ENCODE measurements at regions not wholly inside any gene's neighbourhood (a gene's known extent, or its start where the extent isn't known, plus 50 kb on each side); places are given as distances from the start of the nearest gene placed in this dataset.

DNA sequence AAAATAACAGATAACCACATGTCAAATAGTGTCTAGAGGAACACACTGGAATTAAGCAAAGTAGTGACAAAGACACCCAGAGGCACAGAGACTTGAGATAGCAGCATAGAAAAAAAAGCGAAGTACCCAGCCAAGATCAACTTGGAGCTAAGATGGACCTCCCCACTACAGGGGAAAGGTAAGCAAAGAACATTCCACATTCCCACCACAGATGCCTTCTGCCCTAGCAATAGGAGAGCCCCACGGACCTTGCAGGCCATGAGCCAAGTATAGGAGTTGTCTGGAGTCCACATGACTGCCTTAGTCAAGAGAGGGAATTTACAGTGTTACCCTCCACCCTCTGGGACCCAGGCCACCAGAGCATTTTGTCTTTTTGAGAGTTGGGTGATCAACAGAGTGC lies 110.7 kb upstream of the SPRY2 start:
- no peak for DNase-seq

DNA sequence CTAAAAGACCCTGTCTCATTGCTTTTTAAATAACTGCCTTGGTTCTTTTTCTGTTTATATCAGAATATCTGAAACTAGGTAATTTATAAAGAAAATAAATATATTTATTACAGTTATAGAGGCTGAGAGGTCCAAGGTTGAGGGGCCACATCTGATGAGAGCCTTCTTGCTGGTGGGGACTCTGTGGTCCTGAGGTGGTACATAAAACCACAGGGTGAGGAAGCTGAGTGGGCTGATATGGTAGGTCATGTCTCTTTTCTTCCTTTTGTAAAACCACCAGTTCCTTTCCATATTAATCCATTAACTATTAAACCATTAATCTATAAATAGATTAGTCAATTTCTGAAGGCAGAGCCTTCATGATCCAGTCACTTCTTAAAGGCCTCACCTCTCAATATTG lies 109.5 kb upstream of the SPRY2 start:
- no peak for DNase-seq

GRCh38 chr13:80448725-80449124 lies 107.8 kb upstream of the SPRY2 start:
- DNase-seq: no peak

DNA sequence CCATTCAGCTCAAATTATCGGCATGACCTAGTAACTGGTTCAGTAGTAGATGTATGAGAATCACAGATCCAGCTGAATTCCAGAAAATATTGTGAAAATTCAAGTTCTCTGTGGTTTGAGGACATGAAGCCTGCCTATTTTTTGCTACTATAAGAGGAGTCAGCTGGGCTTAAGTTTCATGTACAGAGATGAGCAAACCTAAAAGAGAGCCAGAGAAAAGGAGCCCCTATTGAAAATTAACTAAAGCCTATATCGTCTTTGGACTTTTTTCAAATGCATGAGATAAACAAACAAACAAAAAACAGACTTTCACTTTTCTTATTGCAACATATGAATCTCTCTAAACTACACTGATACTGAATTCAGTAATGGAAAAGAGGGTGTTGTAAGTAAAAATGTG lies 106.8 kb upstream of the SPRY2 start:
- no peak for DNase-seq

DNA sequence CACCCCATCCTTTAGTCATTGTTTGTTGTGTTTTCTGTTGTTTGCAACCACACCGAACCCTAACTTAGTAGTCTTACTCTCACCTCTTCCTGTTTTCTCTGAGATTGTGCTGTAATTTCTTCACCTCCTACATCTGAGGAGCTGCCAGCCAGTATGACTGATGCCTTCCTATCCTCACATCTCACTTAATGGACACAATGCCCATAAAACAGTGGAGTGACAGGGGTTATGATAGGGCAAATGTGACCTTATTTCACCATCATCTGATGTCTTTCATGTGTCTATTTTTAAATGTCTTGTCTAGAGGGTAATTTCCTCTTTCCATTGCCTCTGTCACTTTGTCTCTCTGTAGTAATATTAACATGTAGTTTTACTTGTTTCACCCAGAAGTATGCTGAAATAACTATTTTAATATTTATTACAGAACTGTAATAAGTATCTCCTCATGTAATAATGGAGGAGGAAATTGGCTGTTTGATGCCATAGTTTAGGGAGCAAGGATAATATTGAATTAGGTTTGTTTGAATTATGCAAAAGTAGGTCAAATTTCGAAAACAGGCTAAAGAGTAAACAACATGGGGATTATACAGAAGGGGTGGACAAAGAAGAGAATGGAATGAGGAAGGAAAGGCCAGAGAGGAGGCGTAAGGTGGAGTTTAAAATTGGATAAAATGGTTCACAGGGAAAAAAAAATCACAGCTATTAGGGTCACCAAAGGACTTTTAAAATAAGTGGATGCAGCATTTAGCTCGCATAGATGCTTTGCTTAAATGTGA lies 103.5 kb upstream of the SPRY2 start:
- DNase-seq: no peak

- no peak for DNase-seq
Measured at GRCh38 chr13:80442609-80443008, 101.7 kb upstream of the SPRY2 start.

GRCh38 chr13:80441968-80442367 lies 101.0 kb upstream of the SPRY2 start:
- no peak for DNase-seq

- no peak for DNase-seq
Measured at GRCh38 chr13:80438521-80438920, 97.6 kb upstream of the SPRY2 start.

- DNase-seq: no peak
Measured at GRCh38 chr13:80437231-80437630, 96.3 kb upstream of the SPRY2 start.

DNA sequence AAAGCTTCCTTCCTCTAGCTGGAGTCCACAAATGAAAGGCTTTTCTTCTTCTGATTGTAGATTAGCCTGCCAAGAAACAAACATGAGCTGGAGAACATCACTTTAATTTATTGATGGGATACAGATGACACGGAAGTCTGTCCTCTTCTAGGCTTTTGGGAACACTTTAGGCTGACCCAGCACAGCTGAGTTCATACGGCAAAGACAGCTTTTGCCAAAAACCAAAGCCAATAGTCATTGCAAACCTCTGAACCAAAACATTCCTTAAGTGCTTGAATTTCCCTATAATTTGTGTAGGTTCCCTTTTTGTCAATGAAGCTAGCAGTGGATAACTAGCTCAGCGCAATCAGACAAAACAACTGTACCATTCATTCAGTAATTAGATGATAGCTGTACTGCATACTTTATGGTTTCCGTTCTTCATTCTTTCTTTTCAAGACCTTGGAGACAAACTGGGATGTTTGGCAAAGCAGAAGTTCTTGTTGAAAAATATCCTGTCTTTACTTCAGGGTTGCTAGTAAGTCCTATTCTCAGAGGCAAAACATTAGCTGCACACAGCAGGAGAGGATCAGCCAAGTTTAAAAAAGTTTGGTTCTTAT lies 95.7 kb upstream of the SPRY2 start:
- no peak for DNase-seq

DNA sequence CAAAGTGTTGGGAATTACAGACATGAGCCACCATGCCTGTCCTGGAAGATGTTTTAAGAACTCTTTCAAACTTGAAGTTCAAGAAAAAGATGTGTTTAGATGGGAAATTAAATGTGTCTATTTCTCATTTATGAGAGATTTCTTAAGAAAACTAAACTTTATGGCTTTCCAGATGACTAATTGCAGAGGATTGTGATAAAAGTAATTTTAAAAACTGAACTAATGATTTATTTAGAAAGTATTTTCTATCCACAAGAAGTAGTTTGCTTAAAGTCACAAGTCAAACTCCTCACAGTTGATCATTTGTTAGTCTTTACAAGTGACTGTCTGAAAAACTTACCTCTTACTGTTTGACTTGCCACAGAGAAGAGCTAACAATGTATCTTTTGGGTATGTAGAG lies 89.6 kb upstream of the SPRY2 start:
- DNase-seq: no peak

DNA sequence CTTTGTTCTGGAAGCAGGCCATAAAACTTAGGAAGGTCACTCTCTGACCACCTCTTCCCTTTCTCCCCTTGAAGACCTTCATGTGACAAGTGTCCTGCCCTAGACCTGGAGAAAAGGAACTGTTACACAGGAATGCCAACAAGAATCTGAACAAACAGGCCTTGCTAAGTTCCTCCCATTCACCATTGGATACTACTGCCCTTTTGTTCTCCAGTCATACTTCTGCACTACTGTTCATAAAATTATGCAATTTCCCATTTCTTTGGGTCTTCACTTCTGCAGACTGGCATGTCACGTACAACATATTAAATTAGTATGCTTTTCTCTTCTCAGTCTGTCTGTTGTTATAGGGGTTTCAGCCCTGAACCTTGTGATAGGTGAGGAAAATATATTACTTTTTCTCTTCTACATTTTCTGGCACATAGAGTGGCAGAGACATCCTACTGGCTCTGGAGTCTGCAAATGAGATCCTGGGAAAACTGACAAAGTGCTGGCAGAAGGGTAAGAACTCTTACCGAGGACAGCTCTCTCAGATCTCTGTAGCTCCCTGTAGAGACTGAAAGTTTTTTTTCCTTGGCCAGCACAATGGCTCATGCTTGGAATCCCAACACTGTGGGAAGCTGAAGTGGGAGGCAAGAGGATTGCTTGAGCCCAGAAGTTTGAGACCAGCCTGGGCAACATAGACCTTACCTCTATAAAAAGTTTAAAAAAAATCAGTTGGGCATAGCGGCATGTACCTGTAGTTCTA lies 87.6 kb upstream of the SPRY2 start:
- DNase-seq: no peak

GRCh38 chr13:80419416-80419815 lies 78.5 kb upstream of the SPRY2 start:
- no peak for DNase-seq

- DNase-seq: no peak
Measured at GRCh38 chr13:80413611-80414010, 72.7 kb upstream of the SPRY2 start.

- no peak for DNase-seq
Measured at GRCh38 chr13:80408270-80408669, 67.3 kb upstream of the SPRY2 start.

- no peak for DNase-seq
Measured at GRCh38 chr13:80400865-80401426, 60.0 kb upstream of the SPRY2 start.

GRCh38 chr13:80400164-80400864 lies 59.4 kb upstream of the SPRY2 start:
- peak; percentile 43 for DNase-seq

- DNase-seq: peak; percentile 37
Measured at GRCh38 chr13:80399340-80400163, 58.6 kb upstream of the SPRY2 start.

Measured in NCI-H748 treated with DMSO at 0.1 percent for 48 hours (cell line).